HG03196 (cell line): ENCODE measurements at regions not wholly inside any gene's neighbourhood (a gene's known extent, or its start where the extent isn't known, plus 50 kb on each side); places are given as distances from the start of the nearest gene placed in this dataset.
"Not testable (repeated sequence)": the region's sequence is repeated elsewhere in the genome, so short reads cannot be mapped to it uniquely, and the experiment has no call there.

Experiments used
- ATAC-seq: cut with Tn5 transposase; IDR thresholded peaks from one replicate; pipeline ENCODE4 v1.9.1; 2021; ENCODE audit not compliant: unreplicated experiment

DNA sequence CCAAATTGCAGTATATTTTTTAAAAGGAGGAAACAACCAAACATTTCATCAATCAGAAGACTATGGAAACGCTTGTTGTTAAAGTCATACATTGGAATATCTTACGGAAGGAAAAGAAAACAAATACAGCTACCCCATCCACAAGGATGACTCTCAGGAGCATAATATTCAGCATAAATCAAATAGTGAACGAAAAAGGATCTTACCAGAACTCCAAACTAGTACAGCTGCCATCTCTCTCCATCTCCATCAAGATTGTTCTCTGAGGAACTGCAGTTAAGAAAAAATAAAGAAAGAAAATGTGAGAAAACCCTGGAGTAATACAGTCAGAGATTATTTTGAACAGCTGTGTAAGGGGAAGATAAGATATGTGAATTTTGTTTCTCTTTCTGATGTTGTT, 299.8 kb upstream of the CNTN5 start:
- no peak for ATAC-seq

DNA sequence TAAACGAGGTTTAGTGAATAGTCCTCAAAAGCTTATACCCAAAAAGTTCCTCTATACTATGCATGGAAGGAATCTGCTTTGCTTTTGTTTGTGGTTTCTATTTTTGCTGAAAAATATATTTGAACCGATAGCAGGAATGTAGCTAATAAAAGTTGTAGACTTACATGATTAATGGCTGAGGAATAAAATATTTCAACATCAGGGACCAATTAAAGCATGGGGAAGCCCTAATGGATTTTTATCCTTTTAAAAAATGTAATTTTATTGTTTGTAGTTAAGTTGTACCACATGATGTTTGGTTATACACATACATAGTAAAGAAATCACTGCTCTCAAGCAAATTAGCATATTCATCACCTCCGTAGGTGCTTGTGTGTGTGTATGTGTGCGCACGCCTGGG, 295.3 kb upstream of the CNTN5 start:
- ATAC-seq: no peak

DNA sequence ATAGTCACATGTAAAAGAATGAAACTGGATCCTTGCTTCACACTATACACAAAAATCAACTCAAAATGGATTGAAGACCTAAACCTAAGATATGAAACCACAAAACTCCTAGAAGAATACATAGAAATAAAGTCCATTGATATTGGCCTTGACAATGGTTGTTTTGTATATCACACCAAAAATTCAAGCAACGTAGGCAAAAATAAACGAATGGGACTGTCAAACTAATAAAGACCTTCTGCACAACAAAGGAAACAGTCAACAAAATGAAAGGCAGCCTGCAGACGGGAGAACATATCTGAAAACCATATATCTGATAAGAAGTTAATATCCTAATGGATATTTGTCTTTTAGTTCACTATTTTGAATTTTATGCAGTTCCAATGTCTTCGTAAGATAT, 292.3 kb upstream of the CNTN5 start:
- ATAC-seq: no peak

DNA sequence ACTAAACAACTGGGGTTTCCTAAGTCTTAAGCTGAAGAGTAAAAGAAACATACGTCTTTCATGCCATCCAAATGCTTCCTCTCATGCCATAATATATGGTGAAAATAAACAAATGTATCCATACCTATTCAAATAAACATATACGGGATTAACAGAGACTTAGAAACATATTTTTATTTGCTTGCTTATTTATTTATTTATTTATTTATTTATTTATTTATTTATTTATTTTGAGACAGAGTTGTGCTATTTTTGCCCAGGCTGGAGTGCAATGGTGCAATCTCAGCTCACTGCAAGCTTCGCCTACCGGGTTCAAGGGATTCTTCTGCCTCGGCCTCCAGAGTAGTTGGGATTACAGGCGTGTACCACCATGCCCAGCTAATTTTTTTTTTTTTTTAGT, 291.6 kb upstream of the CNTN5 start:
- ATAC-seq: no peak

DNA sequence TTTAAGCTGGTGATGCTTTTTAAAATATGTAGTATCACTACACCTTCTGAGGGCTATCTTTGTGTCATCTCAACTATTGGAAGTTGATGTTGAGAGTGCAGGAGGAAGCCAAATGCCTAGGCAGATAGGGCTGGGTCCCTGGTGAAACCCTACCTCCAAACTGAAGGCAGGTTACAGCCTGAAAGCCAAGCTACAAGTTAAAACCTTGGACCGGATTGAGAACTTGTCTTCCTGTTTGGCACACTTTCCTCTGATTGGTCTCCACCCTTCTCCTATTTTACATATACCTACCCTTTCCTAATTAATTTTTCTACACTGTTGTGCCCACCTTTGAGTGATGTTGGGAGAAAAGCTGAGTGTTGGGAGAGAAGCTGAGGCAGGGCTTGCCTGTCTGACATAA, 287.8 kb upstream of the CNTN5 start:
- ATAC-seq: no peak

DNA sequence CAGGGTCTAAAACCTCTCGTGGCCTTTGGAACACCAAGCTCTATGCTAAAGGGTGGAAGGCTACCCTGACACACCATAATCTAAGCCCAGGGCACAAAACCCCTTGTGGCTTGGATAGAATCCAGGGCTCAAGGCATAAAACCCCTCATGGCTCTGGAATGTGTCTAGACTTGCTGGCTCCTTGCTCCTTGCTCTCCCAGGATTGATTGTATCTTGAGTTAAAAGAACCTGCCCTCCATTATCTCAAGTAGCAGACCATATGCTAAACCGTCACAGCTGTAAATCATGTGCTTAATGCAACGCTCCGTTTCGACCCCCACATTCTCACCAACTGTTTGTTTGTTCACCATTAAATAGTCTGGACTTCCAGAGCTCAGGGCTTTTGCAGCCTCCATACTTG, 287.4 kb upstream of the CNTN5 start:
- ATAC-seq: not testable (repeated sequence)

DNA sequence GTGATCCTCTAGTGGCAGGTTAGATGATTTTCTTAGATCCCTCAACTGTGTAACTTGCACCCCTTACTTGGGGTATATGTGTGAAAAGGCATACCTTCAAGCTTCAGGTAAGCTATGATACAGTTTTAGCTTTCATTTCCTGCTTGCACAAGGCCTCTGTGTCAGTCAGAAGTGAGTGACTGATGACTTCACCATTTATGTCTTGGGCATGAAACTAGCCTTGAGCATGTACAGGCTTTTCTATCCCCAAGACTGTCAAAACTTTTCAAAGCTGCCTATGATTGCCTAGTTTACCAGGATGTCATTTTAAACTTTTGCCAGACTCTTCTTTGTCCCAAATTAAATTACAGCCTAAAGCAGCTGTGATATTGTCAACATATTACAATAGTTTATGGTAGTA, 286.1 kb upstream of the CNTN5 start:
- no peak for ATAC-seq

DNA sequence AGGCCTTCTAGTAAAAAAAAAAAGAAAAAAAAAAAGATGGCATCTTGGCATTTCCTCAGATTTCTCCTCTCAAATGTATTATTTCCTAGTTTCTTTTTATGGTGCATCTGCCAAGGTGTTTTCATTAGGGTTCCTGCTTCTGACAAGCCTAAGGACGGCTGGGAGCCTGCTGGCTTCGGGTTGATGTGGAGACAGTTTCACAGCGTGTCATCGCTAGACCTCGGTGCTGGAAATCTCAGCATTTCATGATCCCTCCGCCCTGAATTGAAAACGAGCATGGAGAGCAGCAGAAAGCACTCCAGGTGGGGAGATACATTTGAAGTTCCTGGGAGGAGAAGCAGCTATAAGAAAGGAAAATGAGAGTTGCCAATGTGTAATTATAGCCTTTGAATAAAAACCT, 283.9 kb upstream of the CNTN5 start:
- ATAC-seq: no peak

DNA sequence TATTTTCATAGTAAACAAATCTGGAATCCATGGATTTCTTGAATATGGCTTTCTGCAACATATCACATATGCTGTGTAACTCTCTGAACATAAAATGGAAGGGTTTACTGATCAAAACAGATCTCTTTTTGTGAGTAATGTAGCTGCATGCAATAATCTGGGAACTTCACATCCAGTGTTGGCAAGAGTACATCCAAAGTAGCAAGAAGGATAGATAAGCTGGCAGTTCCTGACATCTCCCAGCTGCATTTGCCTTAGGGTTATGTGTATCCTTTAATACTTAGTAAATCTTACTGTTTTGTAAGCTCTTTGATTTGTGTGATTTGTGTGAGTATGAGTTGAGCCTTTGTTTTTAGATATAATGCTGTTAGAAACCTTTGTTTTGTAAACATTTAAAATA, 280.4 kb upstream of the CNTN5 start:
- ATAC-seq: no peak

DNA sequence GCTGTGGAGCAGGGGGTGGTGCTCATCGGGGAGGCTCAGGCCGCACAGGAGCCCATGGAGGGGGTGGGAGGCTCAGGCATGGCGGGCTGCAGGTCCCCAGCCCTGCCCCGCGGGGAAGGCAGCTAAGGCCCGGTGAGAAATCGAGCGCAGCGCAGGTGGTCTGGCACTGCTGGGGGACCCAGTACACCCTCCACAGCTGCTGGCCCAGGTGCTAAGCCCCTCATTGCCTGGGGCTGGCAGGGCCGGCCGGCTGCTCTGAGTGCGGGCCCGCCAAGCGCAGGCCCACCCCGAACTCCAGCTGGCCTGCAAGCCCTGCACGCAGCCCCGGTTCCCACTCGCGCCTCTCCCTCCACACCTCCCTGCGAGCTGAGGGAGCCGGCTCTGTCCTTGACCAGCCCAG, 257.3 kb upstream of the CNTN5 start:
- not testable (repeated sequence) for ATAC-seq

DNA sequence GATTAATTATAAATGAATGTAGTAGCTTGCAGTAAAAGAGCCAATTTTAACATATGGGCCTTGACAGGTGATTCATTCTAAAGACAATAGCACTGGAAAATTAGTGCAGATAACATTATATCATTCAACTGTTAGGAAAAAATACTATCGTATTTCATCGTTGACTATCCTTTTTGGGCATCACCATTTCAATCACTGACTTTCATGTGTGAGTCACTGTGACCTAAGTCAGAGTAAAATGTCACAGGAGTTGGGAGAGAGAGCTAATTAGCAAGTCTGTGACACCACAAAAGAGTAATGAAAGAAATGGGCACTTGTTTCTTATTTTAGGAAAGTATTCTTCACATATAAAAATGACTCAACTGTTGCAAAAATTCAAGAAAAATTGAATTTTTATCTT, 253.8 kb upstream of the CNTN5 start:
- ATAC-seq: no peak

DNA sequence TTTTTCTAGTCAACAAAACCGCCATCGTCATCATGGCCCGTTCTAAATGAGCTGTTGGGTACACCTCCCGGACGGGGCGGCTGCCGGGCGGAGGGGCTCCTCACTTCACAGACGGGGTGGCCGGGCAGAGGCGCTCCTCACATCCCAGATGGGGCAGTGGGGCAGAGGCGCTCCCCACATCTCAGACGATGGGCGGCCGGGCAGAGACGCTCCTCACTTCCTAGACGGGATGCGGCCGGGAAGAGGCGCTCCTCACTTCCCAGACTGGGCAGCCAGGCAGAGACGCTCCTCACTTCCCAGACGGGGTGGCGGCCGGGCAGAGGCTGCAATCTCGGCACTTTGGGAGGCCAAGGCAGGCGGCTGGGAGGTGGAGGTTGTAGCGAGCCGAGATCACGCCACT, 250.7 kb upstream of the CNTN5 start:
- not testable (repeated sequence) for ATAC-seq

DNA sequence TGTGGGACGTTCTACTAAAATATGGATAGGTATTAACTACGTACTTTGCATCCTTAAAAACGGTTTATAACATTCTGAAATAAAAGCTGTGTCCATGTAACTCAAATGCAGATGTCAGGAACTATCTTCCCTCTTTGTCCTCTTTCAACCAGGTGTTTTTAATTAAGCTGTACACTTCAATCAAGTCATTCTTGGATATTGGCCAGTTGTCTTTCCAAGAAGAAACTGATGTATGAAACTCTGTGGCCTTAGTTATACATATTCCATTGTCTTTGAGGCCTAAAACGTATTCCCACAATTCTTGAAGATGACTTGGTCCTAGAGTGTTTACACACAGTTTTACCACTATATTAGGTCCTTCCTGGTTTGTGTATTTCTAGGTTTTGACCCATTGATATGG, 249.0 kb upstream of the CNTN5 start:
- no peak for ATAC-seq

DNA sequence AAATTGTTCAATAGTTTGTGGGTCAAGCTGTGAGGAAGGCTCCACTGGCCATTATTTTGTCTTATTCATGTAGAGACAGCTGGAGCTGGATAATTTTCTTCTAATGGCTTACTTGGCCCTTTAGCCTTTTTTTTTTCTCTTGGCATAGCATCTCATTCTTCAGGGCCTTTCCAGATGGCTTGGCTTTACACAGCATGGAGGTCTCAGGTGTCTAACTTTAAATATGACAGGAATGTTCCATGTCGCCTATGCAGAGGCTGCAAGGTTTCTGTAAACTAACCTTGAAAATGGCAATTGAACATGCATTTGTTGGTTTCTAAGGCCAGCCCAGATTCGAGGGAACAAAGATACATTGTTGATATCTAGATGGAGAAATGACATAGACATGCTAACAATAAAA, 247.9 kb upstream of the CNTN5 start:
- no peak for ATAC-seq

DNA sequence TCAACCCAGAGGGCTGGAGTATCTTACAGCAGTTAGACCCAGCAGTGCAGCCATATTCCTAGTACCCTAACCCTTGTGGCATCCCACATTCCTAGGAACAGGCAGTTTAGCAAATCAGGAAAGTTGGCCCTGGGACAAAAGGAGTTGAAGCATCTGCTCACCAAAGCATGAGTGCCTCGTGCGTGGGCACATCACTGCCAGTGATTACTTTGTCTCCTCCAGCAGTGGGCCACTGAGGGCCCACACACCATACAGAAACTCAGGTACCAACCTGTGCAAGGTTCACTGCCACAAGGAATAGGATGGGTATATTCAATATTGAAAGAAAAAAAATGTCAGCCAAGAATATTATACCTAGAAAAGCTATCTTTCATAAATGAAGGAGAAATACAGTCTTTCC, 227.5 kb upstream of the CNTN5 start:
- ATAC-seq: no peak

DNA sequence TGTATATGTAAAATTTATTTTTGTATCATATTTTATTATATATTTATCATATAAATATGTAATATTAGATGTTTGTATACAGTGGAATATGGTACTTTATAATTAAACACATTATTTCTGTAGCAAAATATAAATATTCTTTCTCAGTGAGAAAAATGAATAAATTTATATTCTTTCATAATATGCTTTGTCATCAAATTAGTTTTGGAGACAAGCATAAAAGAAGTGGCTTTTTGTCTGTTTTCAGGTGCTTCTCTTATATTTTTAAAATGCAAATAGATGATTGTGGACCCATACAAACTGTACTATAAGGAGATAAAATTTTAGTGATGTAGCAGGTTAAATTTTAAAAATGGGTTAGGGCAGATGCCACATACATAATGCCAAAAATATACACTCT, 222.4 kb upstream of the CNTN5 start:
- no peak for ATAC-seq

DNA sequence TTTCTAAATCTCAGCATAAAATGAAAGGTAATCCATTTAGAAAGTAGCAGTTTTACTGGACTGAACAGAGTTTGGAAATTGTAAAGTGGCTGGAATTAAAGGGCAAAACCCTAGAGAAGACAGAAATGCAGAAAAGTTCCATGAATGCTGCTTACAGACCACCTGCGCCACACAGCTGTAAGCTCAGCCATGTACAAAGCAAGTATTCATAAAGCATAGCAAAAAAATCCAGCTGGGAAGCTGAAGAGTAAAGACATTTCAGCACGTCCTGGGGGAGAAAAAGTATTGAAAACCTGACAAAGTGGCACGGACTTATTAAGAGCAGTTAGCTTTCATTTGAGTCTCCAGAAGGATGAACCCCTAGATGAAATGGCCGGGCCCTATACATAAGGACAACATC, 220.1 kb upstream of the CNTN5 start:
- ATAC-seq: no peak

DNA sequence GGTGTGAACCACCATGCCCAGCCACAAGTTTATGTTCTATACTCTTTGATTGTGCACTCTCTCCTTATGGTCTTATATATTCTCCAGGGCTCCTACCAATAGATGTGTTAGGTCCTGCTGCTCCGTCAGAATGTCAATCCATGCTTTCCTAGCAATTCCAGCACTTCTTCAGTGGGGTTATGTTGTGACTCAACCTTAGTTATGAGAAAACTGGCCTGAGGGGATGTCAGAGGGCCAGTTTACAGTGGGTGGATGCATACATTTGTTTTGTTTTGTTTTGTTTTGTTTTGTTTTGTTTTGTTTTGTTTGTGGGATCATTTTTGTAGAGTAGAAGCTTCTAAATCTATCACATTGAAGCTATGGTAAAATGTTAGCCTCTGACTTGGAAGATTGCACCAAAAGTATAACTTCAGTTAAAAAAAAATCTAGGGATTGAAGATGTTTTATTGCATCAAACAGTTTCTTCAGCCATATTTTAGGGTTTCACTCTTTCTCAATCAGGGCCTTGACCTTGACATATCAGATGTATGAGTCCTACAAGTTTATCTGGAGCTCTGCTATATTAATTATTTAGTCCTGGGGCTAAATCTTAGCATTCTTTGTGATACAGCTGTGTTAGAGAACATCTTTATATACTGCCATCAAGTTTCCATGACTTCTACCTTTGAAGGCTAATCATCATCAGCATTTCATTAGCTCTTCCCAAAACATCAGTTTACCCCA, 191.6 kb upstream of the CNTN5 start:
- ATAC-seq: no peak

DNA sequence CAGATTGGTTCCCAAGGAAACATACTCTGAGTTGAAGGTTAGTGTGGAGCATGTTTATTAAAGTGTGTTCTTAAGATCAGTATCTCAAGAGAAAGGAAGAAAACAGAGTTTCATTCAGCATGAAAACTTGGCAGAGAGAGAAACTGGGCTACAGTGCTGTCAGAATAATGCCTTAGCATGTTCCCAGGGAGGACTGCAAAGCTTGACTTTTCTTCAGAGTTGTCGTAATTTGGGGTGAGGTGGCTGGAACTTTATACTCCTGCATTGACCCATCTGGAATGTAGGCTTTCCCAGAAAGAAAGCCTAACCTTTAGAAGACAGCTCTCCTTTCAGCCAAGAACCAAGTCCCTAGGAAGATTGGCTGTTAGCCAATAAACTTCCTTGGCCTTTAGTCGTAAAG, 190.8 kb upstream of the CNTN5 start:
- ATAC-seq: no peak

DNA sequence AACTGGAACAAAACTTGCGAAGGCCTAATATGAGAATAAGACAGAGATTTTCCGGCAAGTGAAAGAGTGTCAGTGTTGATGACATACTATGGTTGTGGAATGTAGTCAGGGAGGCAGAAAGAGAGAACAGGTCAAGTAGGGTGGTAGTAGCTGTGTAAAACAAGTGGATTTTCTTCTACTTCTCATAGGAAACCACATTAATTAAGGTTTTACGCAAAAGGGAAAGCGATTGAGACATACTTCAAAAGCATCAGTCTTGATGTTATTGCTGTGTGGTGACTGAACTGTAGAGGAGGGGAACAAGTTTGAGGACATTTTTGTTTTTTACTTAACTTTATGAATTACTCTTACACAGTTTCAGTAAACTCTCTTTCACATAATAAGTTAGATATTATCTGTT, 186.0 kb upstream of the CNTN5 start:
- ATAC-seq: no peak

DNA sequence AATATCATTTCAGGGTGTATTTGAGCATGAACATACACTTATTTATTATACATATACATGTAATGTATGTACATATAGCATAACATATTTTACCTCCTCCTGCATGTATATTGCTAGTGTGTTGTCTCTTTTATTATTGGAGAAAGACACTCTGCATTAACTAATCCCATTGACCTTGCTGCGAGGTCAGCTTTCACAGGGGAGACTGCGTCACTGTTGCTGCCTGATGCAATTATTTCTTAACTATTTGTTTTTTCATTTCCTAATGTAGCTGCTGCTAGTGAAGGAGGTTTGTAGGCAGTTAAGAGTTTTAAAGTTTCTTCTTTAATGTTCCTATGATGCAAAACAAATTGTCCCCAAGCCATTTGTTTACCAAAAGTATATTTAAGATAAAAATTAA, 185.4 kb upstream of the CNTN5 start:
- no peak for ATAC-seq

DNA sequence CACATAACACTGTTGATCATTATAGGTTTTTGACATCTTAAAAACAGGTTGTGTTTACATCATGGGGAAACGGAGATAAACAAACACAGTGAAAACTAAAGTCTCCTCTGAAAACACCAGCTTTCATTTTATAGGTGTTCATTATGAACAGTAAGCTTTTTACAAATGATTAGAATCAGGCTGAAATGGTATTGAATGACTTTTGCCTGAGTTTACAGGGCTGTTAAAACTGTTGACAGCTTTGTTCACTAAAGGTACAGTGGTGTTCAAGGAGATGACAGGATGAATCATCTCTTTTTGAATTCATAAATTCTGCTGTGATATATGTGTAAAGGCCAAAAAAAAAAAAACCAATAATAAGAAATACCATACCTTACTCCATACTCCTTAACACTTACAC, 184.6 kb upstream of the CNTN5 start:
- ATAC-seq: no peak

DNA sequence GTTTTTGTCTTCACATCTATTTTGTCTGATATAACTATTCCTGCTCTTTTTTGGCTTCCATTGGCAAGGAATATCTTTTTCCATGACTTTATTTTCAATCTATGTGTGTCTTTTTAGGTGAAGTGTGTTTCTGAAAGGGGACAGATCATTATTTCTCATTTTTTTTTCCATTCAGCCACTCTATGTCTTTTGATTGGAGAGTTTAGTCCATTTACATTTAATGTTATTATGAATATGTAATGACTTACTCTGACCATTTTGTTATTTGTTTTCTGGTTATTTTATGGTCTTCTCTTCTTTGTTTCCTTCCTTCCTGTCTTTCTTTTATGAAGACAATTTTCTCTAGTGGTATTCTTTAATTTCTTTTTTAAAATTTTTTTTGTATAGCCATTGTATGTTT, 178.6 kb upstream of the CNTN5 start:
- no peak for ATAC-seq

DNA sequence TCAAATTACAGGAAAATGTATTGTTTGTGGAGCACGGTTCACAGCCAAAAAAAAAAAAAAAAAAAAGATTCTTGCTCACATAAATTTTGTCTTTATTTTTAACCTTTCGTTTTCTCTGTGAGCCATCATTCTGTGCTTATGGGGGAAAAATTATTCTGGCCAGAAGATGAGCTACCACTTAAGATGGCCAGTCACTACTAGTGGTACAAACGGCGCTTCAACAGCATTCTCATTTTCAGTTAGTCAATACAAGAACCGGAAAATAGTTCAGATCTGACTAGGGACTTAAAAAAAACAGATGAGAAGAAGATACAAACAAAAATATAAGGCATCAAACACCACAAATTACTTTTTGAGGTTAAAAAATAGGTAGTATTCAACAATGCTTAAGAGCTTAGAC, 158.6 kb upstream of the CNTN5 start:
- no peak for ATAC-seq
